MG63 (cell line): ENCODE measurements at regions not wholly inside any gene's neighbourhood (a gene's known extent, or its start where the extent isn't known, plus 50 kb on each side); places are given as distances from the start of the nearest gene placed in this dataset.

Experiments used
- DNase-seq: peaks from one replicate; pipeline ENCODE4 v3.0.0-alpha.2; 2020
- H3K27me3 ChIP-seq: fragments of 250-450 bp; sonication (Bioruptor Pico); 2 replicates; pipeline ENCODE4 v1.5.1; 2020; ENCODE audit warnings: mild to moderate bottlenecking, moderate library complexity
- H3K36me3 ChIP-seq: fragments of 250-450 bp; sonication (Bioruptor Pico); 2 replicates; pipeline ENCODE4 v1.5.1; 2020; ENCODE audit warnings: mild to moderate bottlenecking, moderate library complexity
- H3K4me3 ChIP-seq: fragments of 250-450 bp; sonication (Bioruptor Pico); 2 replicates; pipeline ENCODE4 v1.5.1; 2020; ENCODE audit warnings: mild to moderate bottlenecking, moderate library complexity
- H3K9me3 ChIP-seq: fragments of 250-450 bp; sonication (Bioruptor Pico); 2 replicates; pipeline ENCODE4 v1.5.1; 2020; ENCODE audit warnings: mild to moderate bottlenecking, moderate library complexity

- Histone ChIP-seq H3K27me3 (no peaks in the 10 kb centered on the region), H3K4me3 (no peak overlapping the region), H3K36me3 (no peaks in the 10 kb centered on the region), H3K9me3 (no peaks in the 10 kb centered on the region)
- DNase-seq = no peak
Measured at GRCh38 chr1:194268839-194269238, 1082.4 kb upstream of the B3GALT2 start.

DNA sequence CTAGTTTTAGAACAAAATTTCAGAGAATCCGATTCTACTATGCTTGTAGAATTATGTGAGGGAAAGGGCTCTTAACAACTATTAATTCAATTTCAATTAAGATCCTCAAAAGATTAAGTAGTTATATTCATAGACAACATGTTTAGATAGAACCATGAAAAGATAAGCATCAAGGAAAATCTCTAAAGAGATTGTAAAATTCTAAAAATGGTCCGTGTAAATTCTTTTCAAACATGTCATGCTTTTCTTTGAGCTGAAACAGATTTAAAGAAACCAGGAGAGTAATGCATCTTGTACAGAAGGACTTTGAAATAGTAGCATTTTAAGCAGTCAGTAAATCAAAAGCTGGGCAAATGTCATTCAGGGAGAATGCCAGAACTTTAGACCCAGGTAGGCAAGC is 1080.6 kb upstream of the B3GALT2 start:
- no peaks in the 10 kb centered on the region for H3K36me3 ChIP-seq
- H3K27me3 ChIP-seq = no peaks in the 10 kb centered on the region
- DNase-seq = no peak
- H3K9me3 ChIP-seq = no peaks in the 10 kb centered on the region
- no peak overlapping the region for H3K4me3 ChIP-seq

- Histone ChIP-seq H3K9me3 (no peaks in the 10 kb centered on the region), H3K36me3 (no peaks in the 10 kb centered on the region), H3K4me3 (no peak overlapping the region), H3K27me3 (no peaks in the 10 kb centered on the region)
- no peak for DNase-seq
Measured at GRCh38 chr1:194256010-194256409, 1069.6 kb upstream of the B3GALT2 start.

- no peak overlapping the region for H3K4me3 ChIP-seq
- no peaks in the 10 kb centered on the region for H3K27me3 ChIP-seq
- no peak for DNase-seq
- no peaks in the 10 kb centered on the region for H3K36me3 ChIP-seq
- H3K9me3 ChIP-seq = no peaks in the 10 kb centered on the region
Measured at GRCh38 chr1:194252199-194252598, 1065.8 kb upstream of the B3GALT2 start.

- Histone ChIP-seq H3K36me3 (no peaks in the 10 kb centered on the region), H3K9me3 (no peaks in the 10 kb centered on the region), H3K4me3 (no peak overlapping the region), H3K27me3 (no peaks in the 10 kb centered on the region)
- no peak for DNase-seq
Measured at GRCh38 chr1:194241215-194241614, 1054.8 kb upstream of the B3GALT2 start.

DNA sequence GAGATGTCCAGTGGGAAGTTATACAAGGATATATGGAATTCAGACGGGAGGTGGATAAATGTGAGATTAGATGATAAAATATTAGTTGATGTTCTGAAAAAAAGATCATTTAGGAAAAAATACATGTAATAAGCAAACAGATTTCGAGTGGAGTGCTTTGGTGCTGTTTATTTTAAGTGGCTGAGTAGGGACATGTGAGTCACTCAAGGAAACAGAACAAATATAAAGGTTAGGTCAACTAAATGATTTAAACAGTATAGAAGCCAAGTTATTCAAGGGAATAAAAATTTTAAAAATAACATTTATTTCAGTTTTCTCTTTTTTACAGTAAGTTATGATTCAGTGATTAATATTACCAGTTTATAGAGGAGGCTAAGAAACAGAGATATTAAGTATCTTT is 1046.7 kb upstream of the B3GALT2 start:
- Histone ChIP-seq H3K9me3 (no peaks in the 10 kb centered on the region), H3K27me3 (no peaks in the 10 kb centered on the region), H3K36me3 (no peaks in the 10 kb centered on the region), H3K4me3 (no peak overlapping the region)
- DNase-seq = no peak

DNA sequence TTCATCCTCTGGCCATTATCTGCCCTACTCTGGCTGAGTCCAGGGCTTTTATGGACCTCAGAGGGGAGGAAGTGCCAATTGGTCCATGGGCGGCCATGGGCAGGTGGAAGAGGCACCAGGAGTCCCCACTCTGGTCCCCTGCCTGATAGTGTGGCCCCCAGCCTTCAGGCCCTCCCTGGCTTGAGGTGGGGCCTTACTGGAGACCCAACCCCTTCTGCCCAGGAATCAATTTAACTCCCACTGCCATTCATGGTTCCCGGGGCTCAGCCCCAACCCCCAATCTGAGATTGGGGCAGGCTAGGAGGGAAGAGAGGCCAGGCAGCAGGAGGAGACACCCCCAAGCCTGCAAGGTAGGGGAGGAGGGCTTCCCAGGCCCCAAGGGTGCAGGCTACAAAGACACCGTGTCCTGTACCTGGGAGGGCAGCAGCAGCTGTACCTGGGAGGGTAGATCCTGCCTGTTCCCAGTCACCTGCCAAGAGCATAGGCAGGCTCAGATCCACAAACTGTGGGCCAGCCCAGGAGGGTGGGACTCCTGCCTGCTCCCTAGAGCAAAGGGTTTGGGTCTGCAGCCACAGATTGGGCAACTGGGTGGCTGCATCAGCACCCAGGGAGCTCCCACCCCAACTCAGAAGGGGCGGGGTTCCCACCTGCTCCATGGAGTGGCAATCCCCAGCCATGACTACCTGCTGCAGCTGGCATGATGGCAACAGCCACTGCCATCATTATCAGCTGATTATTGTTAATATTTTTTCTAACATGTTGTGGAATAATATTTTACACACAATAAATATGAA is 1044.1 kb upstream of the B3GALT2 start:
- no peak overlapping the region for H3K4me3 ChIP-seq
- H3K36me3 ChIP-seq = no peaks in the 10 kb centered on the region
- no peak for DNase-seq
- H3K9me3 ChIP-seq = no peaks in the 10 kb centered on the region
- no peaks in the 10 kb centered on the region for H3K27me3 ChIP-seq

DNA sequence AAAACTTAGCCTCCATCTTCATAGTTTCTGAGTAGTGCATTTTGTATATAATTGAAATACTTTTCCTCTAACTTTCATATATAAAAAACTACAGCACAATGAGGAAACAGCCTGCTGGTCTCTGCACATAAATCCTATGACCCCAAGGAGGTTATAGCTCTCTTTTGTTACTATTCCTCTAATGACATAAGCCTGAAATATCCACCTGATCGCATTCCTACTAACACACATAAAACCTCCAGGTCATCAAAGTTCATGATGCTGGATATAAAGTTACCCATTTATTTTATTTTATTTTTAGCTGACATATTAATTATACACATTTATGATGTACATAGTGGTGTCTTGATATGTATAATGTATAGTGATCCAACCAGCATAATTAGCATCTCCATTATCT is 1042.0 kb upstream of the B3GALT2 start:
- no peak for DNase-seq
- H3K27me3 ChIP-seq = no peaks in the 10 kb centered on the region
- H3K4me3 ChIP-seq = no peak overlapping the region
- no peaks in the 10 kb centered on the region for H3K9me3 ChIP-seq
- no peaks in the 10 kb centered on the region for H3K36me3 ChIP-seq

DNA sequence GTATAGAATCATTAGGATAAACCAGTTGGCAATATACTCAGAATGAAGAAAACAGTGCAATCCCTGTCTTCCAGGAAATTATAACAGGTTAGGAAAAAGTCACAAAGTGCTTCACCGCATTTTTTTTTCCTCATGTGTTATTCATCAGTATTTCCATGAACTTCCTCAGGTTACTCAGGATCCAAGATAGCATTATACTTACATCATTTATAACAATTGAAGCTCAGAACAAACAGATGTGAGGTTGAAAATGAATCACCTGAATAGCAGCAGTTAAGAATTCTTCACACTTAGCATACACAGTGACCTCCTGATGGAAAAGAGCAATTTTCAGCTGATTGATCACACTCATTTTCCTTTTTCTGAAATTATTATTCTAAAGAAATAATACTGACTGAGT is 1040.7 kb upstream of the B3GALT2 start:
- no peaks in the 10 kb centered on the region for H3K27me3 ChIP-seq
- no peak for DNase-seq
- H3K4me3 ChIP-seq = no peak overlapping the region
- no peaks in the 10 kb centered on the region for H3K9me3 ChIP-seq
- no peaks in the 10 kb centered on the region for H3K36me3 ChIP-seq

- no peak for DNase-seq
Measured at GRCh38 chr1:194225821-194226220, 1039.4 kb upstream of the B3GALT2 start.

GRCh38 chr1:194223596-194223995 is 1037.2 kb upstream of the B3GALT2 start:
- H3K9me3 ChIP-seq = no peaks in the 10 kb centered on the region

More at GRCh38 chr1:194225821-194226220, 1039.4 kb upstream of the B3GALT2 start:
- Histone ChIP-seq H3K4me3 (no peak overlapping the region), H3K9me3 (no peaks in the 10 kb centered on the region), H3K27me3 (no peaks in the 10 kb centered on the region), H3K36me3 (no peaks in the 10 kb centered on the region)

DNA sequence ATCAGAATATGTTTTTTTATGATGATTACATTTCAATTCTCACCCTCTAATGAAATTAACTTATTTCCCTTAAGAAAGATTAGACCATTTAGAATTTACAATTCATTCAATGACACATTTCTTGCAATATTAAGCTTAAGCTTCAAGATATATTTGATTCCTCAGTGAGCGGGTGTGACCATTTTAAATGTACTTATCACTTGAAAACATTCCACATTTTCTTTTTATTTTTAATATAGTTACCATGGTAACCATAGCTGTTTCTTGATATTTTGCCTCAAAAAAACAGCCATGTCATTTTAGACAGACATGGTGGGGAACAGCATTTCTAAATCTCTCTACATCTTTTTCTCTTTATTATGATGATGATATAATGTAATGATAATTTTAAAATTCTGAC is 1029.0 kb upstream of the B3GALT2 start:
- H3K9me3 ChIP-seq = no peaks in the 10 kb centered on the region
- no peak for DNase-seq
- no peak overlapping the region for H3K4me3 ChIP-seq
- H3K27me3 ChIP-seq = no peaks in the 10 kb centered on the region
- H3K36me3 ChIP-seq = no peaks in the 10 kb centered on the region

More at GRCh38 chr1:194223596-194223995, 1037.2 kb upstream of the B3GALT2 start:
- Histone ChIP-seq H3K36me3 (no peaks in the 10 kb centered on the region), H3K27me3 (no peaks in the 10 kb centered on the region), H3K4me3 (no peak overlapping the region)
- DNase-seq = no peak

- Histone ChIP-seq H3K36me3 (no peaks in the 10 kb centered on the region), H3K27me3 (no peaks in the 10 kb centered on the region), H3K9me3 (no peaks in the 10 kb centered on the region), H3K4me3 (no peak overlapping the region)
- no peak for DNase-seq
Measured at GRCh38 chr1:194214735-194215134, 1028.3 kb upstream of the B3GALT2 start.

DNA sequence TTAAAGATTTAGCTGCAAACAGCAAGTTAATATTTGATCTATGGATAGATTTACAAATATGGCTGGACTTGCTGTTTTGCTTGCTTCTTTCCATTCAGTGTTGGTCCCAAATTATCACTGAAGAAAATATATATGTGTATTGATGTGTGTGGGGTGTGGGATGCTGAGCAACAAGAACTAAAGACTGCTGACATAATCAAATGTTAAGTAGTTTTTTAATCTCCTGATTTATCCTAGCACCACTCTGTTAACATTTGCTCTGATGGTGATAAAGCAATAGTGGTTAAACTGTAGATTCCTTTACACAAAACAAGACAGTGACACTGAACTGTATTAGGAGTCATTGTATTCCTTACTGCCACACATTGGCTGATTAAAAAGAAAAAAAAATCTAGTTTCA is 1023.5 kb upstream of the B3GALT2 start:
- Histone ChIP-seq H3K4me3 (no peak overlapping the region), H3K27me3 (no peaks in the 10 kb centered on the region), H3K9me3 (no peaks in the 10 kb centered on the region), H3K36me3 (no peaks in the 10 kb centered on the region)
- DNase-seq = no peak

DNA sequence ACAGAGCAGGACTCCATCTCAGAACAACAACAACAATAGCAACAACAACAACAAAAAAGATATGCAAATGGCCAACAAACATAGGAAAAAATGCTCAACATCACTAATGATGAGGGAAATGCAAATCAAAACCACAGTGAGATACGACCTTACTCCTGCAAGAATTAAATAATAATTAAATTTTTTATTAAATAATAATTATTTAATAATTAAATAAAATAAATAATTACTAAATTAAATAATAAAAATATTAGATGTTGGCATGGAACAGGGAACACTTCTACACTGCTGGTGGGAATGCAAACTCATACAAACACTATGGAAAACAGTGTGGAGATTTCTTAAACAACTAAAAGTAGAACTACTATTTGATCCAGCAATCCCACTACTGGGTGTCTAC is 1022.3 kb upstream of the B3GALT2 start:
- no peak for DNase-seq
- Histone ChIP-seq H3K27me3 (no peaks in the 10 kb centered on the region), H3K4me3 (no peak overlapping the region), H3K36me3 (no peaks in the 10 kb centered on the region), H3K9me3 (no peaks in the 10 kb centered on the region)

DNA sequence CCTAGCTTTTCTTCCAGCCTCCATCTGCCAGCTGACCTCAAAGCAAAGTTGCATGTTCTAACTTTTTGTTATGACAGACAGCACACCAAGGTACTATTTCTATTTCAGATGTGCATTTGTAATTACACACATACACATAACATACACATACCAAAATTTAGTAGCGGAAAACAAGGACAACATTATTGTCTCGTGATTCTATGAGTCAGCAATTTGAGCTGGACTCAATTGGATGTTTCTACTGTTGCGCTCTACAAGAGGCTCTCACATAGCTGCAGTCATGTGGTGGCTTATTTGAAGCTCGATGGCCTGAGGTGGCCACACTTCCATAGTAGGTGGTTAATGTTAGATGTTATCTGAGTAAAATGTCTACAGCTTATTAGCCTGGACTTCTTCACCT is 1010.1 kb upstream of the B3GALT2 start:
- Histone ChIP-seq H3K36me3 (no peaks in the 10 kb centered on the region), H3K27me3 (no peaks in the 10 kb centered on the region), H3K9me3 (no peaks in the 10 kb centered on the region), H3K4me3 (no peak overlapping the region)
- DNase-seq = no peak

DNA sequence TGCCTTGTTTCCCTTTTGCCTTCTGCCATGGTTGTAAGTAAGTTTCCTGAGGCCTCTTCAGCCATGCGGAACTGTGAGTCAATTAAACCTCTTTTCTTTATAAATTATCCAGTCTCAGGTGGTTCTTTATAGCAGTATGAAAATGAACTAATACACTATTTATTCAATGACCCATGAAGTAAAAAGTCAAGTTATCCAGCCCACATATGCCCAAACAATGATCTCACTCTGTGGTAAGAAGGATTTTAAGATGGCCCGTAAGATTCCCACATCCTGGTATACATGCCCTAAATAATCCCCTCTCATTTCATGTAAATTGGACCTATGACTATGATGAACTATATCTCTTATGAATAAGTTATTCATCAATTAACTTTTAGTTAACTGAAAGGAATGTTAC is 1008.3 kb upstream of the B3GALT2 start:
- Histone ChIP-seq H3K9me3 (no peaks in the 10 kb centered on the region), H3K4me3 (no peak overlapping the region), H3K36me3 (no peaks in the 10 kb centered on the region), H3K27me3 (no peaks in the 10 kb centered on the region)
- no peak for DNase-seq

DNA sequence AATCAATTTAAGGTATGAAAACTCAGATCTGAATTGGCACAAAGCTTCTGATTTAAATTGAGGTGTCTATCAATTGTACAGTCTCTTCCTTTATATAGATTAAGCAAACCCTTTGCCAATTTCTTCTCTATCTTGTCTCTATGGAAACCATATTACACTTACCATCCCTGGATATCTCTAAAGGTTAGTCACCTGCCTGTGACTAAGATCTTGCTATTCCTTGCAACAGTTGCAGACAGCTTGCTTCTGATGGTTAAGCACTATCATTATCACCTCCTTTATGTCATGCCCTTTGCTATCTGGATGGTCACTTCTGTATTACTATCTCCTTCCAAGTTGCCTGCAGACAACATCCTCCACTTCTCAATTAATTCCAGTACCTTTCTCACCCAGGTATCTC is 998.6 kb upstream of the B3GALT2 start:
- H3K9me3 ChIP-seq = no peaks in the 10 kb centered on the region
- H3K4me3 ChIP-seq = no peak overlapping the region
- DNase-seq = no peak
- no peaks in the 10 kb centered on the region for H3K27me3 ChIP-seq
- no peaks in the 10 kb centered on the region for H3K36me3 ChIP-seq
